Gastroesophageal sphincter (tissue), 4 donors: ENCODE measurements at regions not wholly inside any gene's neighbourhood (a gene's known extent, or its start where the extent isn't known, plus 50 kb on each side); places are given as distances from the start of the nearest gene placed in this dataset.

ENCODE experiments used
- ATAC-seq: fragments of 150-250 bp; one replicate; pipeline ENCODE4 v1.9.1; 2016; ENCODE audit warnings: mild to moderate bottlenecking, moderate library complexity
- H3K27ac ChIP-seq, 4 donors: fragments of 200-600 bp; sonication (generic) in 3 of 4; 1 replicate in 3 of 4; 2 replicates in 1 of 4; pipeline ENCODE4 v1.5.1; 2016 to 2019
- H3K27me3 ChIP-seq: fragments of 200-600 bp; sonication (generic); one replicate; pipeline ENCODE4 v1.5.1; 2019
- H3K36me3 ChIP-seq, 2 donors: fragments of 200-600 bp; sonication (generic); one replicate each; pipeline ENCODE4 v1.5.1; 2019; ENCODE audit warnings: control low read depth in 1 of 2
- H3K4me1 ChIP-seq, 3 donors: fragments of 200-600 bp; sonication (generic); 1 replicate in 2 of 3; 2 replicates in 1 of 3; pipeline ENCODE4 v1.5.1; 2016 to 2019; ENCODE audit warnings: control low read depth in 2 of 3
- H3K4me3 ChIP-seq, 2 donors: fragments of 200-600 bp; sonication (generic); one replicate each; pipeline ENCODE4 v1.5.1; 2019; ENCODE audit warnings: mild to moderate bottlenecking in 1 of 2, moderate library complexity in 1 of 2
- H3K9me3 ChIP-seq, 3 donors: fragments of 200-600 bp; sonication (generic); one replicate each; pipeline ENCODE4 v1.5.1; 2017 to 2019; ENCODE audit warnings: control low read depth in 2 of 3
- CTCF ChIP-seq, 4 experiments: fragments of 200-600 bp in 2 of 4; fragments of 450-650 bp in 2 of 4; sonication (generic) in 1 of 4; IDR thresholded peaks; one replicate each; pipeline ENCODE4 v1.5.1; 2017 to 2019; ENCODE audit warnings: antibody characterized with exemption in 4 of 4, mild to moderate bottlenecking in 2 of 4, moderate library complexity in 2 of 4
- EP300 ChIP-seq: sonication (generic); formaldehyde crosslinking; IDR thresholded peaks from one replicate; pipeline ENCODE4 v1.6.1; 2017; ENCODE audit warnings: antibody characterized with exemption, mild to moderate bottlenecking
- POLR2A ChIP-seq, 2 donors: fragments of 450-650 bp; IDR thresholded peaks; one replicate each; pipeline ENCODE4 v1.6.1; 2017; ENCODE audit warnings: antibody characterized with exemption in 2 of 2, mild to moderate bottlenecking in 2 of 2, moderate library complexity in 1 of 2
- POLR2AphosphoS5 ChIP-seq: sonication (generic); formaldehyde crosslinking; IDR thresholded peaks from one replicate; pipeline ENCODE4 v1.6.1; 2017; ENCODE audit warnings: antibody characterized with exemption
- WGBS, 2 donors: methylation state at CpG; one replicate each; pipeline ENCODE4 v1.1.5; 2018; ENCODE audit warnings: low coverage in 1 of 2; 5-methylcytosine and 5-hydroxymethylcytosine counted together

- Histone ChIP-seq H3K4me1 (no peaks in the 10 kb centered on the region), H3K9me3 (no peaks in the 10 kb centered on the region), H3K4me3 (no peak overlapping the region), H3K27me3 (no peaks in the 10 kb centered on the region), H3K36me3 (no peaks in the 10 kb centered on the region), H3K27ac (no peak overlapping the region)
- no peak for ATAC-seq
- 80 to 90% methylated on average over 3 of the region's 7 CpGs for WGBS, 2 donors
- TF ChIP-seq CTCF (IDR thresholded peaks at IDR 0.05) (no peak), EP300 (no peak), POLR2A (IDR thresholded peaks at IDR 0.05) (no peak), POLR2AphosphoS5 (no peak)
Measured at GRCh38 chr1:25064465-25065240, 134.6 kb upstream of the RUNX3 start.

DNA sequence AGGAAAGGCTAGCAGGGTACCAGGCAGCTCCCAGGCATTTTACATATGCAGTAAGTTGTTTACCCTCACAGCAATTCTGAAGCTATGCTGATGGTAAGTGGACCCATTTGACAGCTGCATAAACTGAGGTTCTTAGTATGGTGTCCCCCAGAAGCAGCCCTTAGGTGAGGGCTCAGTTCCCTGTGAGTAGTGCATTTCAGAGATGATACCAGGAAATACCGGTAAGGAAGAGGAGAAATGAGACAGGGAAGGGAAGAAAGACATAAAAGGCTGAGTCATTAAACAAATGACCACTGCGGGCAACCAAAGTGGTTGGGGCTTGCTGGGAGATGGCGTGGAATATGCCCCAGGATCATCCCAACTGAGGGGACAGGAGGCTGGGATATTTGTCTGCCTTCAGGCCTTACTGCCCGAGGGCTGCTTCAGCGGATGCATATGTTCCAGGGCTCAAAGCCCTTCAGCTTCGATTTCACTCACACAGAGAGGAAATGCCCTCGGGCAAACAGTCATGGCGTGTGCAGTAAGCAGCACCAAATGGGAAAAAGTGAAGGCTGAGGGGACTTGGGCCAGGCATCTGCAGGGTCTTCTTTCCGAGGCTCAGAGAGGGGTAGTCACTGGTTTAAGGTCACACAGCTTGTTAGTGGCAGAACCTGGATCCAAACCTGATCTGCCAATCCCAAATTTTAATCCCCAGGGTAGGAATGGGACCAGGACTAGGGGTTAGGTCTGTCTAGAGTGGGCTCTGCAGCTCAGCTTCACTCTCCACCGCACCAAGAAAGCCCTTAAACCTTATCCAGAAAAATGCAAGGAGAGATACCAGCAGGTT lies 133.7 kb upstream of the RUNX3 start:
- TF ChIP-seq CTCF (IDR thresholded peaks at IDR 0.05) (no peak), POLR2A (IDR thresholded peaks at IDR 0.05) (no peak), POLR2AphosphoS5 (no peak), EP300 (no peak)
- Histone ChIP-seq H3K27ac (no peak overlapping the region), H3K36me3 (no peaks in the 10 kb centered on the region), H3K4me3 (no peak overlapping the region), H3K4me1 (no peaks in the 10 kb centered on the region), H3K27me3 (no peaks in the 10 kb centered on the region), H3K9me3 (no peaks in the 10 kb centered on the region)
- ATAC-seq = no peak
- 79 to 92% methylated on average over 2 to 9 of the region's 10 CpGs for WGBS, 2 donors

DNA sequence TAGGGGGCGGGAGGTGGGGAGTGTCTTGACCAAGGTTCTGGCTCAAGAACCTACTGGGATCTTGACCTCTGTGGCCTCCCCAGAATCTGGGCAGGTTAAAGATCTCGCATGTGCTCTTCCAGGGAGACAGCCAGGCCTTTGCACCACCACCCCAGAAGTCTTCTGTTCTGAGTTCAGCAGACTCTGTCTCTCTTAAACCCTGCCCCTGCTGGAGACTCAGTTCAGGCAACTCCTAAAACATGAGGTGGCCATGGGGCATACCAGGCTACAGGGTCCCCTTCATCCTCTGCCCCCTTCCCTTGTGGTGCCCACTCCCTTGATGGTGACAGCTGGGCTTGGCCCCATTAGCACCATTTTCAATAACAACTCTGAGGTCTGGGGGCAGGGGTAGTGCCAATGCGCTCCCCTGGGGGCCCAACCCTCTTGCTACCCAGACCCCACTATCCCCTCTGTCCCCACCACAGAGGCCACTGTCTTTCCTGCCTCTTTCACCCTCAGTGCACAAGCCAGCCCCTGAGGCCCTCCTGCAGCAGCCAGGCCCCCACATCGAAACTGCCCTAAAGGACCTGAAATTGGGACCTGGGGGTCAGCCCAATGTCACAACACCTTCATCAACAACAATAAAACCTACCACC lies 132.7 kb upstream of the RUNX3 start:
- Histone ChIP-seq H3K4me3 (no peak overlapping the region), H3K27me3 (peaks cover 4% of the 10 kb centered on the region), H3K36me3 (no peaks in the 10 kb centered on the region), H3K9me3 (no peaks in the 10 kb centered on the region), H3K4me1 (no peaks in the 10 kb centered on the region), H3K27ac (no peak overlapping the region)
- no peak for ATAC-seq
- no peak for TF ChIP-seq CTCF (IDR thresholded peaks at IDR 0.05)
- TF ChIP-seq POLR2A (IDR thresholded peaks at IDR 0.05) = no peak
- no peak for TF ChIP-seq EP300
- no peak for TF ChIP-seq POLR2AphosphoS5
- WGBS, 2 donors = 72% methylated on average over 2 of the region's 4 CpGs; no CpG with 5 or more reads in 1 of the 2 donors

GRCh38 chr1:25061261-25061995 lies 131.4 kb upstream of the RUNX3 start:
- Histone ChIP-seq H3K4me3 (no peak overlapping the region), H3K36me3 (no peaks in the 10 kb centered on the region), H3K9me3 (no peaks in the 10 kb centered on the region), H3K27me3 (peaks cover 17% of the 10 kb centered on the region), H3K27ac (no peak overlapping the region), H3K4me1 (no peaks in the 10 kb centered on the region)
- ATAC-seq = no peak
- 52 to 61% methylated on average over 4 to 5 of the region's 12 CpGs for WGBS, 2 donors
- TF ChIP-seq POLR2A (IDR thresholded peaks at IDR 0.05) (no peak), CTCF (IDR thresholded peaks at IDR 0.05) (no peak), EP300 (no peak), POLR2AphosphoS5 (no peak)
